DND-41 (cell line): ENCODE measurements at regions not wholly inside any gene's neighbourhood (a gene's known extent, or its start where the extent isn't known, plus 50 kb on each side); places are given as distances from the start of the nearest gene placed in this dataset.
"Not testable (repeated sequence)": the region's sequence is repeated elsewhere in the genome, so short reads cannot be mapped to it uniquely, and the experiment has no call there.

Experiments
- ATAC-seq: fragments of 200-7000 bp; cut with Tn5 transposase; 3 replicates; pipeline ENCODE4 v1.9.1; 2021; ENCODE audit warnings: low read depth; ENCODE audit not compliant: insufficient read depth
- DNase-seq: peaks from one replicate; pipeline ENCODE4 v3.0.0-alpha.2; 2020
- H2AFZ ChIP-seq: 2 replicates; pipeline ENCODE4 v1.6.0; 2012; ENCODE audit warnings: low read depth, low read length
- H3K27ac ChIP-seq: 2 replicates; pipeline ENCODE4 v1.5.1; 2012; ENCODE audit warnings: low read length, inconsistent platforms
- H3K27me3 ChIP-seq: fragments of 200-600 bp; sonication (generic); 2 replicates; pipeline ENCODE4 v1.6.0; 2012; ENCODE audit warnings: low read length, mild to moderate bottlenecking, inconsistent platforms; ENCODE audit not compliant: insufficient read depth, poor library complexity
- H3K36me3 ChIP-seq: 2 replicates; pipeline ENCODE4 v1.5.1; 2012; ENCODE audit warnings: low read length, inconsistent platforms; ENCODE audit not compliant: insufficient read depth
- H3K4me1 ChIP-seq: 2 replicates; pipeline ENCODE4 v1.5.1; 2012; ENCODE audit warnings: mild to moderate bottlenecking, low read length; ENCODE audit not compliant: insufficient read depth
- H3K4me2 ChIP-seq: 2 replicates; pipeline ENCODE4 v1.6.0; 2012; ENCODE audit warnings: mild to moderate bottlenecking, moderate library complexity, low read length, inconsistent platforms; ENCODE audit not compliant: insufficient read depth
- H3K4me3 ChIP-seq, 2 experiments: fragments of 200-600 bp in 1 of 2; shearing (Covaris generic) in 1 of 2; 2 replicates each; pipeline ENCODE4 v1.5.1; 2012 to 2016; ENCODE audit warnings: inconsistent platforms in 2 of 2, low read length in 2 of 2, mild to moderate bottlenecking in 2 of 2, low read depth in 1 of 2, moderate library complexity in 1 of 2
- H3K79me2 ChIP-seq: 2 replicates; pipeline ENCODE4 v1.6.0; 2012; ENCODE audit warnings: low read length, inconsistent platforms; ENCODE audit not compliant: insufficient read depth
- H3K9ac ChIP-seq: 2 replicates; pipeline ENCODE4 v1.6.0; 2012; ENCODE audit warnings: low read depth, mild to moderate bottlenecking, inconsistent platforms, low read length, moderate library complexity
- H3K9me3 ChIP-seq: 2 replicates; pipeline ENCODE4 v1.5.1; 2012; ENCODE audit warnings: low read length, moderate library complexity, mild to moderate bottlenecking, inconsistent platforms; ENCODE audit not compliant: insufficient read depth, severe bottlenecking
- H4K20me1 ChIP-seq: 2 replicates; pipeline ENCODE4 v1.6.0; 2012; ENCODE audit warnings: low read length; ENCODE audit not compliant: insufficient read depth
- CTCF ChIP-seq: IDR thresholded peaks from 2 replicates; pipeline ENCODE4 v1.5.1; 2012; ENCODE audit warnings: borderline replicate concordance, low read length, moderate library complexity, mild to moderate bottlenecking; ENCODE audit not compliant: poor library complexity, severe bottlenecking; ENCODE audit errors: extremely low read depth
- EZH2 ChIP-seq: IDR thresholded peaks from 3 replicates; pipeline ENCODE4 v1.6.1; 2012; ENCODE audit warnings: borderline replicate concordance, low read depth, mild to moderate bottlenecking, moderate library complexity, low read length, inconsistent platforms; ENCODE audit not compliant: severe bottlenecking

GRCh38 chr3:34056181-34056910, 257.9 kb downstream of the PDCD6IP start:
- Histone ChIP-seq H3K4me2 (no peak overlapping the region), H3K4me1 (no peaks in the 10 kb centered on the region), H3K9ac (no peak overlapping the region), H2AFZ (no peak overlapping the region), H3K27me3 (no peaks in the 10 kb centered on the region), H3K4me3 (no peak overlapping the region), H3K79me2 (no peaks in the 10 kb centered on the region), H4K20me1 (no peaks in the 10 kb centered on the region), H3K36me3 (no peaks in the 10 kb centered on the region), H3K9me3 (no peaks in the 10 kb centered on the region), H3K27ac (no peak overlapping the region)
- no peak for TF ChIP-seq CTCF
- TF ChIP-seq EZH2 = no peak
- DNase-seq (no peak), ATAC-seq (no peak)

GRCh38 chr3:34056951-34057390, 258.5 kb downstream of the PDCD6IP start:
- TF ChIP-seq CTCF = no peak
- no peak for TF ChIP-seq EZH2
- Histone ChIP-seq H3K4me1 (no peaks in the 10 kb centered on the region), H3K4me3 (no peak overlapping the region), H3K79me2 (no peaks in the 10 kb centered on the region), H3K9me3 (no peaks in the 10 kb centered on the region), H3K27me3 (no peaks in the 10 kb centered on the region), H3K36me3 (no peaks in the 10 kb centered on the region), H3K4me2 (no peak overlapping the region), H2AFZ (no peak overlapping the region), H4K20me1 (no peaks in the 10 kb centered on the region), H3K9ac (no peak overlapping the region), H3K27ac (no peak overlapping the region)
- DNase-seq (no peak), ATAC-seq (no peak)

GRCh38 chr3:34060995-34061394, 262.6 kb downstream of the PDCD6IP start:
- H3K36me3 ChIP-seq, ATAC-seq, H3K27me3 ChIP-seq, H3K9ac ChIP-seq, H3K4me2 ChIP-seq, DNase-seq, H3K4me3 ChIP-seq, H3K27ac ChIP-seq, H4K20me1 ChIP-seq, H3K9me3 ChIP-seq, H3K4me1 ChIP-seq, H2AFZ ChIP-seq, H3K79me2 ChIP-seq: not testable (repeated sequence)

GRCh38 chr3:34065901-34066300, 267.5 kb downstream of the PDCD6IP start:
- Histone ChIP-seq H3K27me3 (no peaks in the 10 kb centered on the region), H4K20me1 (no peaks in the 10 kb centered on the region), H3K79me2 (no peaks in the 10 kb centered on the region), H3K4me3 (no peak overlapping the region), H3K9ac (no peak overlapping the region), H3K9me3 (peaks cover 3% of the 10 kb centered on the region), H3K4me1 (peaks cover 9% of the 10 kb centered on the region; the same call in 1 of the 2 replicates), H3K36me3 (no peaks in the 10 kb centered on the region), H3K4me2 (no peak overlapping the region), H3K27ac (no peak overlapping the region), H2AFZ (no peak overlapping the region; the same call in 1 of the 2 replicates)
- ATAC-seq = no peak
- no peak for TF ChIP-seq CTCF
- TF ChIP-seq EZH2 = no peak
- no peak for DNase-seq
